Hypothalamus (tissue), 51 donors: ENCODE measurements at regions not wholly inside any gene's neighbourhood (a gene's known extent, or its start where the extent isn't known, plus 50 kb on each side); places are given as distances from the start of the nearest gene placed in this dataset.

Experiments used
- DNase-seq, 51 donors: peaks; one replicate each; lab custom pipeline; 2025; lab: John Stamatoyannopoulos, UW

- no peak for DNase-seq
These were observed 843.5 kb downstream of the BCL11B start for GRCh38 chr14:98428483-98428994.

GRCh38 chr14:98433436-98433835 is 838.6 kb downstream of the BCL11B start:
- no peak for DNase-seq

- no peak for DNase-seq
These were observed 834.9 kb downstream of the BCL11B start for GRCh38 chr14:98437113-98437512.

DNA sequence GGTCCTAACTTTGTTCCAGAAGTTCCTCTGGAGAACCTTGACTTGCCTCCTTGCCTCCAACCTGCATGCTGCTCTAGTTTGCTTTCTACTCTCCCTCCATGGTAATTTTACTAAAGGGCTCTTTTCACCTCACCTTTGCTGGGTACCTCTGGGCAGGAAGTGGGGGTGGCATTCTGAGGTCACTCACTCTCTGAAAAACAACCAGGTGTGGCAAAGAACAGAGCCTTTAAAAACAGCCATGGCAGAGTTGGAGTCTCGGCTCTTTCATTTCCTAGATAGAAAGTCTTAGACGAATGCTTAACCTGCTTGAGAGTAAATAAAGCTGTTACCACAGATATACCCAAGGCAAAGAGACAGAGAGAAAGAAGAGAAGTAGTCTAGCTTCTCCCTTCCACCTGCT is 827.9 kb downstream of the BCL11B start:
- no peak for DNase-seq

GRCh38 chr14:98445718-98446117 is 826.3 kb downstream of the BCL11B start:
- DNase-seq = no peak

DNA sequence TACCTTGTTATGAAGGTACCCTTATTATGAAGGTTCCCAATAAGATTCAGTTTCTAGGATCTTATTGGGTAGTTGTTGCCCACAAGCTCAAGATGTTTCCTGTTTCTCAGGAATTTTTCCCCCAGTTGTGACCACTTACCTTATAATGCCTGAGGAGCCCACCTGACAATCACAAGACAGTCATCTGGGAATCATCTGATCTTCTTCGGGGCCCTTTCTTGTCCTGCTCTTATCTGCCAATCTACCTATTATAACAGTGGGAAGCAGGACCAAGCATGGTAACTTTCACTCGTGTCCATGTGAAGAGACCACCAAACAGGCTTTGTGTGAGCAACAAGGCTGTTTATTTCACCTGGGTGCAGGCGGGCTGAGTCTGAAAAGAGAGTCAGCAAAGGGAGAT is 825.5 kb downstream of the BCL11B start:
- DNase-seq = no peak

DNA sequence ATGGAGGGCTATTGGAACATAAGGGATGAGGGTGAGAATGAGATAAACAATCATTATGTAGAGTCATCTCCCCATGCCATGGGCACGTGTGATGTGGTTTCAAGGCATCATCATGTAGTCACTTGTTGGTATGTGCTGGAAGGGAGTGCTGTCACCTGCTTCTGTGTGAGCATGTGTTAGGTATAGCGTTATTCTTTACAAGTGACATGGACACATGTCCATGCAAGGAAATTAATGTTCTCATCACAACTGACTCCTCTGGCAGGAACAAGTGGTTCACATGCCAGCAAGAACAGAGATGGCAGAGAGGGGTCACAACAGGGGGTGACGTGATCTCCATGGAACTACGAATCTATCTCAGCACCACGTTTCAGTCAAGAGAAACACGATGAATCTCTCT is 815.8 kb downstream of the BCL11B start:
- DNase-seq = no peak

- DNase-seq = no peak
These were observed 813.3 kb downstream of the BCL11B start for GRCh38 chr14:98458702-98459101.

- no peak for DNase-seq
These were observed 809.1 kb downstream of the BCL11B start for GRCh38 chr14:98462908-98463307.

DNA sequence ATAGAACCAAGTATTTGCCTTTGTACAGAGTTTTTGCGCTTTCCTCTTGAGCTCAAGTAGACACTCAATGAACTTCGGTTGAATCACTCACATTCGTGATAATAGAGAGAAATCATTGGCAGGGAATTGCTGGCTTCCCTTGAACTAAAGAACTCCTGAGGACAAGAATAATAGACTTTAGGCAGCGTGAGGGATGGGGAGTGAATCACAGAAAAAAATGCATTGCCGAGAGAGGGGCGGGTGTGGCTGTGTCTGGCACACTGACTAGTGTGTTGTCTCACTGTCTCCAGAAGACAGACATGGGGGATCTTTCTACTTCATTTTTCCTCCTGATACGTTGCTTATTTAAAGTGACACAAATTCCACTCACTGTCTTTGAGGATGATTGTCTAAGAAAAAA is 805.2 kb downstream of the BCL11B start:
- peak in 1 of 51 donors; percentile 10 for DNase-seq

GRCh38 chr14:98470663-98471062 is 801.3 kb downstream of the BCL11B start:
- no peak for DNase-seq

DNA sequence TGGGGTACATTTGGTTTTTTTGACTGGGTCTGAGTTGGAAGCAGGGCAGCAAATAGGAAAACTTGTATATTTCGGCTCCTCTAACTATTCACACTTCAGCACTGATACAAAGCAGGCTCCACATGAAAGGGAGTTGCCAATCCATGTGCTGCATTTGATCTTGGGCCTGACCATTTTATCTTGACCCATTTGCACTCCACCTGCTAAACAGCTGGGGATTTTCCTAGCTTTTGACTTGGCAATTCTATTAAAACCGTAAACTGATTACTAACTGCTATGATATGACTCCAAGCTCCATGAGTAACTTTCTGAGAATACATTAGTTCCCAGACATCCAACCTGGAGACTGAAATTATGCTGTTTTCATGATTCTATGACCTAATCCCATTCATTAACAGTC is 797.1 kb downstream of the BCL11B start:
- no peak for DNase-seq

- DNase-seq = no peak
These were observed 794.1 kb downstream of the BCL11B start for GRCh38 chr14:98477935-98478334.

GRCh38 chr14:98489115-98489514 is 782.9 kb downstream of the BCL11B start:
- DNase-seq = no peak

GRCh38 chr14:98494582-98494981 is 777.4 kb downstream of the BCL11B start:
- DNase-seq = no peak

DNA sequence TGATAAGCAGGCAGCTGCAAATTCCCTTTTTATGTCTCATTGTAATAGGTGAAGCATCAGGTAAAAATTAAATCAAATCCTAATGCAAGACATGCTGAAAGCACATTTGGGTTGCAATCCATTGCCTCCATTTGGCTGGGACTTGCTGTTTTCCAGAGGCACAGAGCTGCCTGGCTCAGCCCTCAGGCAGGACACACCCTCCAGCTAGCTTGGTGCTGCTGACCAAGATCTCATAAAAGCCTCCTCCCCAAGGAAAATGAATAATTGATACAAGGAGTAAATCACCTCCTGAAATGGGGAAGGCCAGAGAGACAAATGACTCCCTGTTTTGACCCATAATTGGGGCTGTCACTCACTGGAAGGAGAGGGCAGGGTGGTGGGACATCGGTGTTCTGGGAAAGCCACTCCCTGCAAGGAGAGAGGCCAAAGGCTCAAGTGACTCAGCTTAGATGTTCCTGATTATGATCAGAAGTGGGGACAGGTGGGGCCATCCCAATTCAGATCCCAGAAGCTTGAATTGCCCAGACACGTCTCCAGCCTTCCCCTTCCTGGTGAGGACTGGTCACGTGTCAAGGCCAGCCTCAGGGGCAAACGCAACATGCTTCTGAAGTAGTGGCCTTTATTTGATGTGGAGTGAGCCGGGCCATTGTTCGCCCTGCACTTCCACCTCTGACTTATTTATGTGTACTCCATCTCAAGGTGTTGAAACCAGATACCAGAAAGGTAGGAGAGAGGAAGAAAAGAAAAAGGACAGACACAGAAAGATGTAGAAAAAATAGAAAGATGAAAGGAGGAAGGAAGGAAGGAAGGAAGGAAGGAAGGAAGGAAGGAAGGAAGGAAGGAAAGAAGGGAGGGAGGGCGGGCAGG is 773.7 kb downstream of the BCL11B start:
- no peak for DNase-seq

- DNase-seq = no peak
These were observed 770.7 kb downstream of the BCL11B start for GRCh38 chr14:98501335-98501734.

DNA sequence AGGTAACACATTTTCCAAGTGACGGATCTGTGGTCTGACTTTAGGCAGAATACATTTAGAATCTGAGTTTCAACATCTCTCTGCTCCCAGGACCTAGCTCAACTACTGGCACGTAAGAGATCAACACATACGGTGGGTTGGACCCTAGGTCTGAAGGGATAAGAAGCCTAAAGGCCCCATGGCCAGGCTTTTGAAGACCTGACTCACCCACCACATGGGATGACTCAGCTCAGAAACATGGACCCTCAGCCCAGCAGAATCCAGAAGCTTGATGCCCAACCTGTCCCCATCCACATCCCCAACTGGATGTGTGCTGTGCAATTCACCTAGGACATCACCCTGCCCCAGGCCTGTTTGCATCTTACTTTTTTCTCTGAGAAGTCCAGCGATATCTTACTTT is 770.2 kb downstream of the BCL11B start:
- DNase-seq = no peak

- no peak for DNase-seq
These were observed 768.7 kb downstream of the BCL11B start for GRCh38 chr14:98503086-98503815.

DNA sequence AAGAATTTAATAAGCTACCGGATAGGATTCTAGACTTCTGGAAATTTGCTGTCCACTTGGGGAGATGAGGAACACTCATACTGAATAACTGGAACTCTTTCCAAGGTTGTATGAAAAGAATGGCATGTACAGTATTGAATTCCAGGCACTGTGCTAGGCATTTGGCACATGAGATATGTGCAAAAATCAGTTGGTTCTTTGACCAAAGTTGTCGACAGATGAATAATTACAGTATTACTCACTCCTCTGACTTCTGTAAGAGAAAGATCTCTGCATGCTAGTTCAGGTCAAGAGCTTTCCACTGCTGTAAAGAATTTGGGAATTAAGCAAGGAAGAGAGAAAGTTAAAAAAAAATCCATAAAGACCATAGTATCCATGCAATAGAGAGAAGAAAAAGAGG is 764.7 kb downstream of the BCL11B start:
- no peak for DNase-seq

- no peak for DNase-seq
These were observed 761.6 kb downstream of the BCL11B start for GRCh38 chr14:98510392-98510791.
